Activated naive CD4-positive, alpha-beta T cell (primary cell): ENCODE measurements at regions not wholly inside any gene's neighbourhood (a gene's known extent, or its start where the extent isn't known, plus 50 kb on each side); places are given as distances from the start of the nearest gene placed in this dataset.
"Not testable (repeated sequence)": the region's sequence is repeated elsewhere in the genome, so short reads cannot be mapped to it uniquely, and the experiment has no call there.

Experiments used
- DNase-seq, 4 experiments: peaks; one replicate each; lab custom pipeline; 2025; lab: John Stamatoyannopoulos, UW

DNA sequence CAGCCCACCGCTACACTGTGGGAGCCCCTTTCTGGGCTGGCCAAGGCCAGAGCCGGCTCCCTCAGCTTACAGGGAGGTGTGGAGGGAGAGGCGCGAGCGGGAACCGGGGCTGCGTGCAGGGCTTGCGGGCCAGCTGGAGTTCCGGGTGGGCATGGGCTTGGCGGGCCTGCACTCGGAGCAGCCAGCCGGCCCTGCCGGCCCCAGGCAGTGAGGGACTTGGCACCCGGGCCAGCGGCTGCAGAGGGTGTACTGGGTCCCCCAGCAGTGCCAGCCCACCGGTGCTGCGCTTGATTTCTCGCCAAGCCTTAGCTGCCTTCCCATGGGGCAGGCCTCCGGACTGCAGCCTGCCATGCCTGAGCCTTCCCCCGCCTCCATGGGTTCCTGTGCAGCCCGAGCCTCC is 306.2 kb downstream of the PPP4R3C start:
- not testable (repeated sequence) for DNase-seq

- DNase-seq: no peak
Observed at GRCh38 chrX:27136325-27136724, 326.8 kb downstream of the PPP4R3C start.

GRCh38 chrX:27132862-27133261 is 330.3 kb downstream of the PPP4R3C start:
- DNase-seq: no peak

- not testable (repeated sequence) for DNase-seq
Observed at GRCh38 chrX:27087176-27087575, 376.0 kb downstream of the PPP4R3C start.

GRCh38 chrX:27086237-27086636 is 376.9 kb downstream of the PPP4R3C start:
- DNase-seq: no peak

DNA sequence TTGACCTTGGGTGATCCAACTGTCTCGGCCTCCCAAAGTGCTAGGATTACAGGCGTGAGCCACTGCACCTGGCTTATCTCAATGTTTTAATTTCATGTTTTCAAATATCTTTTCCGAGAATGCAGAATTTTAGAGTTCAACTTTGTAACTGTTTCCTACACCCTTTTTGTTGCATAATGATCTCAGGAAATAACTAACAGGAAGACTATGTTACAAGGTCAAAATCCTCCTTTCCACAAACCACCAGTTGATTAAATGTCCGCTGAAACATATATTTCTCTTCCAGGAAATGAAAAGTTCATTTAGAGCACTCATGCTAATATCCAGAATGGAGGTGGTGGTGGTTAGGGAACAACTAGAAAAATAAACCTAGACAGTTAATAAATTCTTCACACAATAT is 377.8 kb downstream of the PPP4R3C start:
- no peak for DNase-seq

GRCh38 chrX:27078371-27078770 is 384.8 kb downstream of the PPP4R3C start:
- no peak for DNase-seq

DNA sequence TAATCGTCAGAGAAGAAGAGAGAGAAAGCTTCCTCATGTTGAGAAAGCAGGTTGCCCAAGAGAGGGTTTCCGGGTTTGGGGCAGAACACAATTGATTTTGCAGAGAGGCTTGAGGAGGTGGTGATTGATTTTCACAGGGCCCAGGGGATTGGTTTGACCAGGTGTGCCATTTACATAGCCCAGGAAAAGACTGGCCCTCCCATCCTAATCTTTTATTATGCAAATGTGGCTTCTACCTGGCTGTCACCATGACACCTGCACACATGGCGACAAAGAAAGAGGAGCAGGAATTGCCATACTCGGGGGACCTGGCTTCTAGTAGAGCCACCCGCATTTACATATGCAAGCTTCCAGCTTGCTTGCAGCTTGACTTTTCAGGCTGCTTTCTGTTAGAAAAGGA is 405.3 kb downstream of the PPP4R3C start:
- DNase-seq: no peak

GRCh38 chrX:27039332-27039731 is 423.8 kb downstream of the PPP4R3C start:
- no peak for DNase-seq

- no peak for DNase-seq
Observed at GRCh38 chrX:27008486-27008885, 454.7 kb downstream of the PPP4R3C start.

- no peak for DNase-seq
Observed at GRCh38 chrX:26999634-27000033, 463.5 kb downstream of the PPP4R3C start.

DNA sequence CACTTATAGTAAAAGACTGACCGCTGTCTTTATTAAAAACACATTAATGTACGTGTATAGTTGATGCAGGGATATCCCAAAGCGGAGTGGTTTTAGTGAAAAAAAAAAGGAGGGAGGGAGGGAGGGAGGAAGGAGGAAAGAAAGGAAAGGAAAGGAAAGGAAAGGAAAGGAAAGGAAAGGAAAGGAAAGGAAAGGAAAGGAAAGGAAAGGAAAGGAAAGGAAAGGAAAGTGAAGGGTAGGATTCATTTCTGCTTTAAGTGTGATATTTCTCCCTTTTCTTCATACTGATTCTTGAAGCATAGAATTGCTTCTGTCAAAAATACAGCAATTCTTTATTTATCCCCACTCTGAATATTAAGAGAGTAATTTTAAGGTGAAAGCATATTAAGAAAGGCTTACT is 504.9 kb downstream of the PPP4R3C start:
- DNase-seq: no peak

- no peak for DNase-seq
Observed at GRCh38 chrX:26954029-26954428, 509.1 kb downstream of the PPP4R3C start.

DNA sequence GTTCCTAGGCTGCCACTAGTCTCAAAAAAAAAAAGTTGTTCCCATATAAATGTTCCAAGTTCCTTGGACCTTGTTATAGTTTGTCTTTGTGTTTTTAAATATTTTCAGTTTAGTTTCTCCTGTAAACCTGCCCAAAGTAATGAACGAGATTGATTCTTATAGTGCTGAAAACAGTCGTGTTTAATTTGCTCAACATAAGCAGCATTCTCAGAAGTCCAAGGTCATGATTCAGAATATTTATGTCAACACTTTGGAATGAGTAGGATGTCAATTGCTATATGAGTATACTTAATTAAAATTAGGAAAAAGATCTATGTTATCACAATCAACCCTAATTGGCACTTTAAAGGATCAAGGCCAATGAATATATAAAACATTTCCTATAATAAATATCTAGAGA is 510.9 kb downstream of the PPP4R3C start:
- DNase-seq: no peak

- DNase-seq: no peak
Observed at GRCh38 chrX:26927419-26927818, 535.7 kb downstream of the PPP4R3C start.

DNA sequence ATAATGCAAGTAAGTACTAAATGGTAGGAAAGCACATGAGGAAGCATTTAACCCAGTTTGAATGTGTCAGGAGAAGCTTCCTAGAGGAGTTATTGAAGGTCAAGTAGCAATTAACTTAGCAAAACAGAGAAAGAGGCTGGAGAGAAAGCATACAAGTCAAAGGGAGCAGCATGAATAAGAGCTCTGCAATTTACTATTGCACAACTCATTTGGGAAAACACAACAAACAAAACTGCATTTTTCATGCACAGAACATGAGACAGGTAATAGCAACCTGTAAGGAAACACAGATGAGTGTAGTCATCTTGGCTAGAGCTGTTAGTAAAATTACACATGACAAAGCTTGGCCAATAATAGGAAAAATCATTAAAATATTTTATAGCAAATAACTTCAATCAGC is 538.1 kb downstream of the PPP4R3C start:
- no peak for DNase-seq

DNA sequence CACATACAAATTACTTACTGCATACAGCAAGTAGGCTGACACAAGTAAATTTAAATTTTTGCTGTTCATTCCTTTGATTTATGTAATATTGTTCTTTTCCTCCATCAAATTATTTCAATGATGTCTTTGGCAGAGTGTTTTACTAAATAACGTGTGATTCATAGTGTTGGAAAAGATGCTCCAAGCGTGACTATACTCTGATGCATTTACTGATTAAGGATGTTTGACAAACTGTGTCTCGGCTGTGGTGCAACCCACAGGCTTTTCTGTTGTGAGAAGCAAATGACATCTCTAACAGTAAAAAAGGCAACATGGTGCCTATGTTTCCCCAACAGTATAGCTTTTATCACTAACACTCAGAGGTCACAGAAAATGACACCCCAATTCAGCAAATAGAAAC is 540.9 kb downstream of the PPP4R3C start:
- DNase-seq: no peak

DNA sequence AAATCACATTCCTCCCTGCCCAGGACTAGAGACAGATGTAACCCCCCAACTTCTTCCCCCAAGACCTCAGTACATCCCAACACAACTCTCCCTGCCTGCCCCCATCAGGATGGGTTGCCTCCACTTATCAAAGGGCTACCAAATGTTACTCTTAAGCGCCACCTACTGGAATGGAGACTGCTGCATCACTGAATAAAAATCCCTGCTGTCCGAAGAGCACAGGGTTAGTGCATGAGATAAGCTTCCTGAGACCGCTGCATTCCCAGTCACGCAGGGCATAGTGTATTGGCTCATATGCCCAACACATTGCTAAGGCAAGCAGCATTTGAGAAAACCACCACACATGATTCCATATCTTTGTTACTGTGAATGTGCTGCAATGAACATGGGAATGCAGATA is 544.5 kb downstream of the PPP4R3C start:
- no peak for DNase-seq

DNA sequence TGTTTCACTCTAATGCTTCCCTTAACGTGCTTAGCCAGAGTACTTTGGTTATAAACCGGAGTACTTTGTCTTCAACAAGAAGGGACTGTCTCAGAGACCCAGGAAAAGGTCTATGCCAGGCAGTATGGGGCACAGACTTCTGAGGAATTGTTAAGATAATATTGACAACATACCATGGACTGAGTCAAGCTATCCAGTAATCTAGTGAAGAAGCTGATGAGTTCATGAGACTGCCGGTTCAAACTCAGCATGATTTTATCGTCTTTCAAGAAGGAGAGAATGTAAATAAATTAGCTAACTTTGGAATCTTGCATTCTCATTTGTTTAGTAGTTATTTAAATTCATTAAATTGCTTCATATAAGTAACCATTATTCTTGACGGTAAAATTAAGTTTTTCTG is 546.1 kb downstream of the PPP4R3C start:
- DNase-seq: no peak

DNA sequence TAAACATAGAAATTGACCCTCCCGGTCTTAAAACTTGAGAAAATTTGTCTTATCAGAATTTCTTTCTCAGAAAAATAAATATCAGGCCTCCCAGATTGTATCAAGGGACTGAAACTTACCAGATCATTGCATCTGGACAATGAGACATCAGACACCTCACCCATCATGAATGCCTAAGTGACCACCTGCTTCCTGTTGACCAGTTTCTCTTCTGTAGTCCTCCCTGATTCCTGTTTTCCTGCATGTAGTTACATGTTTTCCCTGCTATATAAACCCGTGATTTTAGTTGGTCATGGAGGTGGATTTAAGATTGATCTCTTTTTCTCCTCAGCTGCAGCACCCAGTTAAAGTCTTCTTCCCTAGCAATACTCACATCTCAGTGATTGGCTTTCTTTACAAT is 548.1 kb downstream of the PPP4R3C start:
- no peak for DNase-seq

DNA sequence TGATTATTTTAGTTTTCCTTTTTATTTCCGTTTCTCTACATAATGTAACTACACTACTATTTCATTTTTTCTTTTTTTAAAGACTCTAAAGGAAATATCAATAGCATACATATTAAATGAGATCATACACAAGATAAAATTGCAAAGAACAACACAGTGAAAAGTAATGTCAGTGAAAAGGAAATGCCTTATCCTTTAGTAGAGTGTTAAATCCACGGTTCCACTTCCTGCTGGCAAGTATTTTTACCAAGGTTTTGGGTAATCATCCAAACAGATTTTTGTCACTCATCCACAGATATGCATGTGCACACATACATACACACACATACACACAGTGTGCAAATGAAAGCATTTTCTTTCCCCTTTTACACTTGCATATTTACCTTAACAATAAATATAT is 548.9 kb downstream of the PPP4R3C start:
- no peak for DNase-seq

DNA sequence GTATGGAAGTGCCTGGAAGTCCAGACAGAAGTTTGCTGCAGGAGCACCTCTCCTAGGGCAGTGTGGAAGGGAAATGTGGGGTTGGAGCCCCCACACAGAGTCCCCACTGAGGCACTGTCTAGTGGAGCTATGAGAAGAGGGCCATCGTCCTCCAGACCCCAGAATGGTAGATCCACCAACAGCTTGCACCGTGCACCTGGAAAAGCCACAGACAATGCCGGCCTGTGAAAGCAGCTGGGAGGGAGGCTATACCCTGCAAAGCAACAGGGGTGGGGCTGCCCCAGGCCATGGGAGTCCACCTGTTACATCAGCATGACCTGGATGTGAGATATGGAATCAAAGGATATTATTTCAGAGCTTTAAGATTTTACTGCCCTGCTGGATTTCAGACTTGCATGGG is 551.4 kb downstream of the PPP4R3C start:
- DNase-seq: not testable (repeated sequence)

- no peak for DNase-seq
Observed at GRCh38 chrX:26909728-26910127, 553.4 kb downstream of the PPP4R3C start.

GRCh38 chrX:26908218-26908617 is 554.9 kb downstream of the PPP4R3C start:
- DNase-seq: no peak

DNA sequence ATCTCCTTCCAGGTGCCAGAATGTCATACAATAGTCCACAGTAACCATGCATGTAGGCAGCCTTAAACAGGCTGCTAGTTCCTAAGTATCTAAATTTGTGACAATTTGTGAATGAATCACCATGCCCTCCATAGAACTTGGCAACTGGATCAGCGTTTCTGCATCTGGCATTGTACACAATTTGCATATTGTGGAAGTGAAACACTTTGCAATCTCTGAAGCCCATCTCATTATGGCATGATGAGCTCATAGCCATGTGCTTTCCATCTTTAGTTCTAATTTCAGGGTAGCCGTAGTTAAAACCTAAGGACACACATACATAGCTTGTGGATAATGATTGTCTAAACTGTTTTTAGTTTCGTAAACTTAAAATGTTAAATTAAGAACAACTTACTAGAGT is 573.6 kb downstream of the PPP4R3C start:
- DNase-seq: no peak
